RPMI7951 (cell line): ENCODE measurements at regions not wholly inside any gene's neighbourhood (a gene's known extent, or its start where the extent isn't known, plus 50 kb on each side); places are given as distances from the start of the nearest gene placed in this dataset.
"Not testable (repeated sequence)": the region's sequence is repeated elsewhere in the genome, so short reads cannot be mapped to it uniquely, and the experiment has no call there.

Experiments
- DNase-seq: peaks from one replicate; pipeline ENCODE4 v3.0.0-alpha.2; 2012; ENCODE audit warnings: low read depth

DNA sequence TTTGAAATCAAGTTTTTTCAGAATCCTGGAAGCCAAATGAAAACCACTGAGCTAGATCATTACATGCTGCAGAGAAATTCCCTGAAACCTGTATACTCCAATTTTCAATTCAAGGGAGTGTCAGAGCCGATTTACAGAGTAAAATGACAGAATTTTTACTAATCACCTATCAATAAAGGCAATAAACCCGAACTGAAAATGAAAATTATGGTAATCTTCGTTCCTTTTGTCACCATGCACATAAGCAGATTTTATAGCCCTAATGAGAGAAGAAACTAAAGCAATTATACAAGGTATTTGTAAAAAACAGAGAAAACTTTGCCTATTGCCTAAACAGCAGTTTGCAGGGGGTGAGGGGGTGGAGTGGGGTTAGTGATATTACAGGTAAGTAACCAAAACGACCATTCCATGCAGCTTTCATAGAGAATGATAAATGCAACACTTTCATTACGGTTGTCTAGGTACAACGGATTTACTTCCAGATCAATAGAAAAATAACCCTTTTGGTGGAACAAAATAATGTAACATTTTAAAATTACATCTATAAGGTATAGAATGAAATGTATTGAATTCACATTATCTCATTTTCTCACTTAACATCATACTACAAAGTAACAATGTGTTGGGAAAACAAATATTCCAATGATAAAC is 115.2 kb upstream of the BEND6 start:
- DNase-seq, result no peak

DNA sequence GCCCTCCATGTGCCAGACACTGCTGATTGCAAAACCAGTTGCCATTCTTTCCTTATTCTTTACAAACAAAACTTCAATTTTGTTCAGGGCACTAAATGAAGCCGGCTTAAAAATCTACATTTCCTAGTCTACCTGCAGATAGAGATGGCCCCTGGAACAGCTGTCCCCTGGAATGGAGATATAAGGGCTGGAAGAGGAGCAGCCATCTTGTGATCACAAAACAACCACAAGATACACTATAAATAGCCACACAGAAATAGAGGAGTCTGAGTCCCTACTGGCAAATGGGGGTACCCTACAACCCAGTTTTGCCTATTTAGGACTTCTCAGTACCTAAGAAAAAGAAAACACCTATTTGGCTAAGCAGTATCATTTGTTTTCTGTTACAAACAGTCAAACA is 115.9 kb upstream of the BEND6 start:
- no peak for DNase-seq

DNA sequence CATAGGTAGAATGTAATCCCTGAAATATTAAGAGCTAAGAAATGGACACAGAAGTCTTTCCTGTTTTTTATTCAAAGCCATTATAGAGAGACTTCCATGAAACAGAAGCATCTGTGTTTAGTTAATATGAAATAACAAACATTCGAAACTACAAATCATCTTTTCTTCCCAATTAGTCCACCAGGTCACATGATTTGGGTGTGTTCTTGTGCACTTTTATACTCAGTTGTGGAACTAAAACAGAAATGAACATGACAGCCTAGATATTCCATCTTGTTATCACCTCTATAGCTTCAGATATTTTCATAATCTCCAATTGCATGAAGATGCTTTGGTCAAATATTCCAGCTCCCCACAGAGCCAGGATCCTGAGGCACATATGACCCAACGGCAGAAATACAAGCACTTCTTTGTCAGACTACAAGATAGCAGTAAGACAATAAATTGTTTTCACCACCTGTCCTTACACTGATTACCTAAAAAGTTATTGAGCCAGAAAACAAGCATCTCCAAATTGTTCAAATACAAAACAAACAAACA is 116.8 kb upstream of the BEND6 start:
- DNase-seq, result no peak

DNA sequence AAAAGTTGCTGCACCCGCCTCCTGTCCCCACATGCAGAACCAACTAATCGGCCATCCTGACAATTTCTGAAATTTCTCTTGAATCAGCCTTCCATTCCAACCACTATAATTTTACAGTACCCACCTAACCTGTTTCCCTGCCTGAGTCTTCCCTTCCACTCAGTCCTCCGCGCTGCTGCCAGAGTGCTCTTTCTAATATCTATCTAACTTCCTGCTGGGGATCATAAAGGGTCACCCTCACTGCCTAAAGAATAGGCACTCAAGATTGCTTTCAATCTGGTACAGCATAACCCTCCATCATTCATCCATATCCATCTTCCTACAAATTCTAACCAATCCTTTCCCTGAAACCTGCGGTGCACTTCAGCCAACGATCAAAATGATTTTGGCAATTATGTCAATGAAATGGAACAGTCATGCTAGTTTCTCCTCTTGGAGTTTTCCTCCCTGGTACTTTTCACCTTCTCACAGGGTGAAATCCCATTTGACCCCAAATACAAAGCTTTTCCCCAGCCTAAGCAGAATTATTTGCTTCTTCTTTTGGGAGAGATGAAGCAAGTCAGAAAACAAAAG is 117.5 kb upstream of the BEND6 start:
- no peak for DNase-seq

DNA sequence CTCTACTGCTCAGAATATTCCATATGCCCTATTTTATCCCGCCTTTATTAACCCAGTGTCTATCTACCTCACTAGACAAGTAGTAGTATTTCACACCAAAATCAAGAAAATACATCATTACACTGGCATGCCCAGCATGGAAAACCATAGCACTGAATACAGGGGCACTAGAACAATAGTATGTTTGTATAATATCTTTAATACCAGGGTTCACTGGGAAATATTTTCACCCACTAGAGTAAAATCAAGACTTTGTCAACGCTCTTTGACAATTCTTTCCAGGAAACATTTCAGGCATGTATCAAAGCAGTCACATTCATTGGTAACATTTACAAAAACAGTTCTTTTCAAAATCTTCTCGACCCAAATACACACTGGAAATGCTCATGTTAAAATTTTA is 119.3 kb upstream of the BEND6 start:
- no peak for DNase-seq

DNA sequence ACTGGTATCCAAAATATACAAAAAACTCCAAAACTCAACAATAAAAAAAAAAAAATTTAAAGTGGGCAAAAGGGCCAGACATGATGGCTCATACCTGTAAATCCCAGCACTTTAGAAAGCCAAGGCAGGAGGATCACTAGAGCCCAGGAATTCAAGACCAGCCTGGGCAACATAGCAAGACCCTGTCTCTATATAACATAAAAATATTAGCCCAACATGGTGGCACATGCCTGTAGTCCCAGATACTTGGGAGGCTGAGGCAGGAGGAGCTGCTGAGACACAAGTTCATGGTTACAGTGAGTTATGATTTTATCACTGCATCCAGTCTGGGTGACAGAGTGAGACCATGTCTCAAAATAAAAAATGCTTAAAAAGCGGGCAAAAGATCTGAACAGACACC is 121.0 kb upstream of the BEND6 start:
- DNase-seq, result no peak

DNA sequence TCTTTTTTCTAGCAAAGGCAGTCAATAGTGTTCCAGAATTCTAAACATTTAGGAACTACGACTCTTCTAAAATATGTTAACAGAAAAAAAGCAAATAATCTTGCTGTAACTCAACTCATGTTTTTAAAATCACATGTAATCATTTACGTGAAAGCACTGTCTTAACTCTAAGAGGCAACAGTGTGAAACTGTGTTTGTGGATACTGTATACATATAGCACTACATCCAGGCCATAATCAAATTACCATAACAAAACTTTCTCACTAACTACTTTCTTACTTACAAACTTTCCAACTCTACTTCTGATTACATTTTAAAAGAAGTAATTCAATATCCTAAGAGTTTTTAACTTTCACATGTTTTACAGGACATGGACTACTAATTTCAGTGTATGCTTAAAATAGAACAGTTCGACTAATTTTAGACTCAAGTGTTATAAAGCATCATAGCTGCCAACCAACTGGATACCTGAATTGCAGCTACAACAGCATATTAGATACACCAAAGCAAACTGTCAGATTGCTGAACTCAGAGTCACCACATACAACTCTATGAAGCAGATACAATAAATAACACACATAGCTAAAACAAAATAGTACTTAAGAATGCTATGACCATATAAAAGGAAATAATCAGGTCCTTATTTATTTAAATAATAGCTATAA is 121.6 kb upstream of the BEND6 start:
- no peak for DNase-seq

DNA sequence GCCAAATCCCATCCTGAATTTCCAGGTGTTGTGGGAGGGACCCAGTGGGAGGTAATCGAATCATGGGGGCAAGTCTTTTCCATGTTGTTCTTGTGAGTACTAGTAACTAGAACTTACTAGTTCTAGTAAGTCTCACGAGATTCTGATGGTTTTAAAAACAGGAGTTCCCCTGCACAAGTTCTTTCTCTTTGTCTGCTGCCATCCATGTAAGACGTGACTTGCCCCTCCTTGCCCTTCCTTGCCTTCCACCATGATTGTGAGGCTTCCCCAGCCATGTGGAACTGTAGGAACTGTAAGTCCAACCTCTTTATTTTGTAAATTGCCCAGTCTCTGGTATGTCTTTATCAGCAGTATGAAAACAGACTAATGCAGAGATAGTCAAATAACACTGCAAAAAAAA is 122.7 kb upstream of the BEND6 start:
- DNase-seq, result no peak

DNA sequence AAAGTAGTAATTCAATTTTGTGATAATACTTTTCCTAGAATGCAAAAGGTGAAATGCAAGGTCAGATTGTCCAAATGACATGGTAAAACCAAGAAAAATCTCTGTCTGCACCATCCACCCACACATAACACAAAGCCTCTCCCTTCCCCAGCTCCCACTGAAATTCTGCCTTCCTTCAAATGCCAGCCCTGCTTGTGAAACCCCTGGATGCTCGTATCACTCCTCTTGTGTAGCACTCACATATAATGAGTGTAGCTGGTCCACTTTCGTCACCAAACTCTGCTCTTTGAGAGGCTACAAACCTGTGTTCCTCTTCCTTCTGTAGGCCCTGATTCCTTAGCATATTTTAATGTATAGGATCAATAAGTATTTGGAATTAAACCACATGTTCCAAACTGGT is 123.6 kb upstream of the BEND6 start:
- no peak for DNase-seq

DNA sequence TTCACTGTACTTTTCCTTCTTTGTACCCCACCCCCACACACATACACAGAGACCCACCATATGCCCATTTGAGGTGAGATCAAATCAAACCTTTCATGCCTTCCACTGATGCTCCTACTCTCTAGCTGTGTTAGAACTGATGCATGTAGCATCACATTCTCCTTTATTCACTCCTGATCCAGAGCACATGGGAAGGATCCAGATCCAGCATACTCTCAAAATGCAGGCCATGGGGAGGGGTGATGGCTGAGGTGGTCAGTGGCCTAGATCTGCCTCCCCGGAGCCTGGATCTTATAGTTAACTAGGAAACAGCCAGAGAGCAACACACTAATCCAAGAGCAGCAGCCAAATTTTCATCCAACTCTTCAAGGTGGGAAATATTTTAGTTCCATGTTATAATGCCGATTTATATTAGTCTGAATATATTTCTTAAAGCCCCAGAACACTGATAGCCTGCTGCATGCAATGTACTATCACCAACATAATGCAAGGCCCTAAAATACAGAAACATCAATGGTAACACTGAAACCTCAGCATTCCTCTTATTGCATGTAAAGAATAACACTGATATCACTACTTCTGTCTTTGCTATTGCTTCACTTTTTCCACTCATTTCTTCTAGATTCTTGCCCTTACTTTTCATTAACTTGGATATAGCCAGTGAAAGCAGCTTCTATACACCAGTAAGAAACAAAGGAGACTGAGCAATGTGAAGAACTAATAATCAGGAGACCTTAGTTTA is 126.8 kb upstream of the BEND6 start:
- no peak for DNase-seq

DNA sequence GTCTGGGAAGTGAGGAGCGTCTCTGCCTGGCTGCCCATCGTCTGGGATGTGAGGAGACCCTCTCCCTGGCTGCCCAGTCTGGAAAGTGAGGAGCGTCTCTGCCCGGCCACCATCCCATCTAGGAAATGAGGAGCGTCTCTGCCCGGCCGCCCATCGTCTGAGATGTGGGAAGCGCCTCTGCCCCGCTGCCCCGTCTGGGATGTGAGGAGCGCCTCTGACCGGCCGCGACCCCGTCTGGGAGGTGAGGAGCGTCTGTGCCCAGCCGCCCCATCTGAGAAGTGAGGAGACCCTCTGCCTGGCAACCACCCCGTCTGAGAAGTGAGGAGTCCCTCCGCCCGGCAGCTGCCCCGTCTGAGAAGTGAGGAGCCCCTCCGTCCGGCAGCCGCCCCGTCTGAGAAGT is 130.5 kb upstream of the BEND6 start:
- not testable (repeated sequence) for DNase-seq

DNA sequence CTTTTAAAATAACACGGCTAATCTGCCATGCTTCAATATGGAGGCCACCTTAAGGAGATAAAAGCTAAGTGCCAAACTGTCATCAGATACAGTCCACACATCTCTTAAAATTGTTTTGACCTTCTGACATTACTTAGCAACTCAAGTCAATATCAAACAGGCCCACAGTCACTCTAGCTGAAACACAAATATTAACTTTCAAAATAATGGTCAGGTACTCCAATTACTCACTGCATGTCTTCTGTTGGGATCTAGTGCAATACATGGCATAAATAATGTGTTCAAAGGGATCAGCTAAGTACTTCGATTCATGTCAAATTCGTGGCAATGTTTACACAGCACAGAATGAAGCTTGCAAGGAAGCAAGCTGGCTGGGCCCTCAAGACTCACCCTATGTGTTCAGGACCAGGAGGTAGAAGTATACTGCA is 133.9 kb upstream of the BEND6 start:
- DNase-seq, result no peak

DNA sequence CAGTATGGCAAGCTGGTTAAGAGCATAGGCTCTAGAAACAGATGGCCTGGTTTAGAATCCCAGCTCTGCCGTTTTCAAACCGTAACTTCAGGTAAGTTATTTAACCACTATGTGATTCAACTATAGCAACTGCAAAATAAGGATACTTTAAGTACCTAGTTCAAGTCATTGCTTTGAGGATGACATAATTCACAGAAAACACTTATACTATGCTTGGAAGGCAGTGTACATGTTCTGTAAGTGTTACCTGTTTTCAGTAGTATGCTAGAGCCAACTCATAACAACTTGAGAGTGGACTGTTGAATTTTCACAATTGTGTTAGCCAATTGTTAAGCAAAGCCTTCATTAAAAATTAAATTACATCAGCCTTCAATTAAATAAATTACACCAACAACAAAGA is 134.8 kb upstream of the BEND6 start:
- no peak for DNase-seq

DNA sequence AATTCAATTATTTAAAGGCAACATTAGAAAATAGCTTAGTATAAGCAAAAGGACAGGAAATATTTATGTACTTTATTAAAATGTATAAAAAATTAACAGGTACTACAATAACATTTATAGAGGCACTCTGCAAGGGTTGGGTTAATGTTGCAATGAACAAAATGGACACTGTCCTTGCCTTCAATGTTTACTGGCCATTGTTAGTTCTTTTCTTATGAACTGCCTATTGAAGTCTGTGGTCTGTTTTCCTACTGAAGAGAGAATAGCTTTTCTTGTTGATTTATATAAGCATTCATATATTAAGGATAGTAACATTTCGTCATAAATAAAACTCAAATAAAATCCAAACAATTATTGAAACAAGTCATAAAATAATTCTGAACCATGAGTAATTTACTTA is 135.3 kb upstream of the BEND6 start:
- DNase-seq, result no peak

DNA sequence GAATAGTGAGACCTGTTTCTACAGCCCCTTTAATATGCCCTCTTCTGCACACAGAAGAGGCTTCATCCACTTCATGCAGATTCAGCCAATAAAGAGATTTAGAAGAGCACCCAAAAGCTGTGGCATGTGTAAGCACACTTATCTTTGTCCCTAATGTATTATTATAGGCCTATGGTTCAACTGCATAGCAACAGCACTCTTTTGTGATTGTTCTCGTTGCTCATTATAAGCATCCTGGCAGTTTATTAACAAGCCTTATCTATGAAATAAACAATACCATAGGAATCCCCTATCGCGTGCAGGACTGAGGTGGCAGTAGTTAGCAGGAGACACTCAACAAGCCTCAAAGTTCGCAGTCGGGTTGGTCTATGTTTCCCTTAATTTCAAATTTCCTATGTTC is 138.5 kb upstream of the BEND6 start:
- DNase-seq, result no peak

DNA sequence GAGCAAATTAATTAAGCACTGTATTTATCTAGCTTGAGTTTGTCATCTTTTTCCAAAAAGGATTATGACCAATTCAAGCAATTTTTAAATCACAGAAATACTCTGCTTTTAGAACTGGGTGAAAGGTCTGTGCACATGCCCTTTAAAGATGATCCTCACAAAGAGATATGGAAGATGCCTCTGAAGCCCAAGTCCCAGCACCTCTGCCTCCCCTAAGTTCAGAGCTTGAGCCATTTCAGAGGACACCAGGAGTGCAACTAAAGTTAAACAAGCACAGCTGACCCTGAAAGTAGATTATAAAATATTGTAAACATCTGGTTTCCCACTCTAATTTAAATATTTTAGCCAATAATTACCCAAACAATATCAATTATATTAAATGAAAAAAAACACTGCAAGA is 139.5 kb upstream of the BEND6 start:
- DNase-seq, result no peak

DNA sequence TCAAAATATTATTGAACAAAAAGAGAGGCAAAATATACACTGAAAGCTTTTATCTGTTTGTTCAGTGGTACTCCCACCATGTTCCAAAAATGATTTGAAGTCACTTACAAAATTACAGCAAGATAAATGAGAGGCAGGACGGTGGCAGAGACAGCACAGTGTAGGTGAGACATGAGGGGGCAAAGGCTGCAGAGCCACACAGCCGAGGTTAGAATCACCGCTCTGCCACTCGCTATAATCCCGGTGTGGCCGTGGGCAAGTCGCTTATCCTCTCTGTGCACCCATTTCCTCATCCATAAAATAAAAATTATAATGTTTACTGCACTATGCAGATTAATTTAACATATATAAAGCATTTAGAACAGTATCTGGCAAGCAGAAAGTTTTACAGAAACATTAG is 140.1 kb upstream of the BEND6 start:
- DNase-seq, result no peak

DNA sequence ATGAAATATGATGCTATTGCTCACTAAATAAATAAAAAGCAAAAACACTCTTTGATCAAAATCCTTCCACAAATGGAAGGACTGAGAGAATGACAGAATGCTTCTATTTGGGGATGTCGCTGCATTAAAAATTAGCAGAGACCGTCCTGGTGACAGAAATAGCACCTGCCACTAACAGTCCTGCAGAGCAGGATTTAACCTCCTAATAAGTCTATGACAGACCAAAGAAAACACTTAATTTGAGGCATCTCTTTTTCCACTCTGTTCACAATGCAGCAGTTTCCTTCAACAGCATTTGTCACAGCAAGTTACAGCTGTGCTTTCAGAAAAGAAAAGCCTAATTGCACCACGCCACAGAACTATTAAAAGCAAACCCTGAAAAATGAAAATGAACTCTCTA is 140.6 kb upstream of the BEND6 start:
- no peak for DNase-seq

DNA sequence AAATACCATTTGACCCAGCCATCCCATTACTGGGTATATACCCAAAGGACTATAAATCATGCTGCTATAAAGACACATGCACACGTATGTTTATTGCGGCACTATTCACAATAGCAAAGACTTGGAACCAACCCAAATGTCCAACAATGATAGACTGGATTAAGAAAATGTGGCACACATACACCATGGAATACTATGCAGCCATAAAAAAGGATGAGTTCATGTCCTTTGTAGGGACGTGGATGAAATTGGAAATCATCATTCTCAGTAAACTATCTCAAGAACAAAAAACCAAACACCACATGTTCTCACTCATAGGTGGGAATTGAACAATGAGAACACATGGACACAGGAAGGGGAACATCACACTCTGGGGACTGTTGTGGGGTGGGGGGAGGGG is 142.1 kb upstream of the BEND6 start:
- DNase-seq, result not testable (repeated sequence)

DNA sequence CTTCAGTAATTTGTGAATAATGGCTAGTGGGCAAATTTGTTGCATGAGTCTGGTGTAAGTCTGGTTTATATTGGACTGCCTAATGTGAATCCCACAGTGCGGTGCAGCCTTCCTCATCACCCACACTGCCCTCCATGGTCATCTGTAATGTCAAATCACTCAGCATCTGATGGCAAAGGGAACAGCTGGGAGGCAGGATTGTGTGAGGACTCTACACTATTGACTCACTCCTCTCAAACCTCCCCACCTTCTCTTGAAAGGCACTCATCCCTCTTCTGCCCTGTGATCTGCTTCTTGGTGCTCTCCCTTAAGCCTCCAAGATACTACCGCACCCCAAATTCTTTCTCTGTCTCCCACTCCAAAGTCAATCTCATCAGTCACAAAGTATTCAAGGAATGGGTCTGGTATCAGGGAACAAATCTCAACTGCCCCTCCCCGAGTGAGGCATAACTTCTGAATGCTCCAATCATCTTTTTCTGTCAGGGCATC is 146.0 kb upstream of the BEND6 start:
- peak; percentile 29 for DNase-seq

DNA sequence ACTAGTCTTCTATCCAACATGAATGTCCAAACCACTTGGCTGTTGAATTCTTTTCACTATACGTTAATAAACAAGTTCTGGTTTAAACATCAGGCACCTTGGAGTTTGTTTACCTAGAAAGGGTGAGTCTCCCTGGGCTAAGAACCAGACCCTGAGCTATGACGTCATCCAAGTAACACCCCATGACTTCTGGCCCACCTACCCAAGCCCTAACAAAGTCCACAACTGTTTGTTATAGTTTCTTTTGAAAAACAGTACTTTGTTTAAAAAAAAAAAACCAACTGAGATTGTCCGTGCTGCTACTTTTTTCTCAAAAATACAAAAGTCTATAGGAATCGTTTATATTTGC is 146.9 kb upstream of the BEND6 start:
- no peak for DNase-seq

DNA sequence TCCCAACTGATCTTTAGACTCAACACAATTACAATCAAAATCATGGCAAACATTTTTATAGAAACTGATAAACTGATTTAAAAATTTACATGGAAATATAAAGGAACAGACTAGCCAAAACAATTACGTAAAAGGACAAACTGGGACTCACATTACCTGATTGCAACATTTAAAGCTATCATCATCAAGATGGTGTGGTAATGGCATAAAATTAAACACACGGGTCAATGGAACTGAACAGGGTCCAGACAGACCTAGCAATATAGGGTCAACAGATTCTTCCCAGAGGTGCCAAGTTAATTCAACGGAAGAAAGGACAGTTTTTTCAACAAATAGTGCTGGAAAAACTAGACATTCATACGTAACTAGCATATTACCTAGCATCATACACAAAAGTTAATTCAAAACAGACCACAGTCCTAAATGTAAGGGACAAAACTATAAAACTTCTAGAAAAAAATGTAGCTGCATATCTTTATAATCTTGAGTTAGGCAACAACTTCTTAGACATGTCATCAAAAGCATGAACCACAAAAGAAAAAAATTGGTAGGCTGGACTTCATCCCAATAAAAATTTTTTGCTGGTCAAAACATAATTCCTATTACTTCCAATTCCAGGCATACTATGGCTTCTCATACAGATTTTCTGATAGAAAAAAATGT is 147.4 kb upstream of the BEND6 start:
- no peak for DNase-seq
